ENCODE measurements at regions not wholly inside any gene's neighbourhood (a gene's known extent, or its start where the extent isn't known, plus 50 kb on each side); places are given as distances from the start of the nearest gene placed in this dataset.
"Not testable (repeated sequence)": the region's sequence is repeated elsewhere in the genome, so short reads cannot be mapped to it uniquely, and the experiment has no call there.

GRCh38 chr10:4403638-4404252 lies 422.3 kb upstream of the AKR1E2 start:
- ATAC-seq (no peak), DNase-seq (ENCODE audit: low spot score) (no peak)

GRCh38 chr10:4401080-4401479 lies 424.9 kb upstream of the AKR1E2 start:
- ATAC-seq; DNase-seq (ENCODE audit: low spot score): not testable (repeated sequence)

- ATAC-seq (no peak), DNase-seq (ENCODE audit: low spot score) (no peak)
Observed at GRCh38 chr10:4399556-4399955, 426.5 kb upstream of the AKR1E2 start.

DNA sequence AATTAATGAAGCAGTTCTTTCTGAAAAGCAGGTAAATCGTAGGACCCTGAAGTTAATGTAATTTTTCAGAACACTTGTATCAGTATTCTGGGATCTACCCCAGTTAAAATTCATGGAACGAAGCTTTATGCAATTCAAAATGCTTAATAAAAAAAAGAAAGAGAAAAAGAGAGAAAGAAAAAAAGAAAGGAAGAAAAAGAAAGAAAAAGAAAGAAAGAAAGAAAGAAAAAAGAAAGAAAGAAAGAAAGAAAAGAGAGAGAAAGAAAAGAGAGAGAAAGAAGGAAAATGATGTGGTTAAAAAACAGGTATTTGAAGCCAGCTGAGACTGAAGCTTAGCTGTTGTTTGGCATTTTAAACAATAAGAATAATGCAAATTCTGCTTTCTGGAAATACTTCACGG lies 427.4 kb upstream of the AKR1E2 start:
- no peak for ATAC-seq

DNA sequence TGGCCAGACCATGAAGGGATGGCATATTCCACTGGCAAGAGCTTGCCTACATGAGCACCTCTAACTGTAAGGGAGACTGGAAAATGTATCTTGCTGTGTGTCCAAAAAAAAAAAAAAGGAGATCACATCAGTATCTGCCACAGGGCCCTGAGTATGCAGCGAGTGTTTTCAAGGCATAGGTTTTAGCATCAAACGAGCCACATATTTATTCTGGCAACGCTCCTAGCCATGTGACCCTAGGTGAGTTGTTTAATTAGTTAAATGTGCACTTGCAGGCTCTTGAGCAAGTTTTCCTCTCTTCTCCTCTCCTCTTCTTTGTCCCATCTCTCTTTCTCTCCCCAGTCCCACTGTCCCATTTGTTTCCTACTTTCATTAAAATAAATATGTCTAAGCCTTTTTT lies 428.7 kb upstream of the AKR1E2 start:
- no peak for ATAC-seq

More for the DNA sequence above, 427.4 kb upstream of the AKR1E2 start:
- no peak for DNase-seq (ENCODE audit: low spot score)

GRCh38 chr10:4396401-4397283 lies 429.4 kb upstream of the AKR1E2 start:
- DNase-seq (ENCODE audit: low spot score) = no peak
- ATAC-seq = no peak

More for the DNA sequence above, 428.7 kb upstream of the AKR1E2 start:
- DNase-seq (ENCODE audit: low spot score) = no peak

DNA sequence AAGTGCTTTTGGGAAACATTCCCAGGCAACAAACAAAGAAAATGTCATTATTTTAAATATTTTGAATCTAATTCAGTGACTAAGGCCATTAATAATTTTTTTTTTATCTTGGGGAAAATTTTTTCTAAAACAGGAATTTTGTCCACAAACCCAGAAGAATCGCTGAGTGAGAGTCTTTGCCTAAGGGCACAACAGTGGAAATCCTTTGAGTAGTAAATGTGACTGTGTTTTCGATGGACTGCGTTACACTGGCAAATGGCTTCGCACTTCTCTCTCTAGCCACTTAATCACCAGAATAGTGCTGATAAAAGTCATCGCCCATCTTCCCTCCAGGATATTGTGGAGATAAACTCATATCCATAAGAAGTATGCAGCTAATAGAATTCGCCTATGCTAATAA lies 430.3 kb upstream of the AKR1E2 start:
- ATAC-seq (no peak), DNase-seq (ENCODE audit: low spot score) (no peak)

GRCh38 chr10:4394455-4394854 lies 431.6 kb upstream of the AKR1E2 start:
- DNase-seq (ENCODE audit: low spot score); ATAC-seq: not testable (repeated sequence)

GRCh38 chr10:4391683-4392082 lies 434.3 kb upstream of the AKR1E2 start:
- DNase-seq (ENCODE audit: low spot score) = no peak
- no peak for ATAC-seq

- DNase-seq (ENCODE audit: low spot score) = no peak
- ATAC-seq = no peak
Observed at GRCh38 chr10:4390219-4390618, 435.8 kb upstream of the AKR1E2 start.

DNA sequence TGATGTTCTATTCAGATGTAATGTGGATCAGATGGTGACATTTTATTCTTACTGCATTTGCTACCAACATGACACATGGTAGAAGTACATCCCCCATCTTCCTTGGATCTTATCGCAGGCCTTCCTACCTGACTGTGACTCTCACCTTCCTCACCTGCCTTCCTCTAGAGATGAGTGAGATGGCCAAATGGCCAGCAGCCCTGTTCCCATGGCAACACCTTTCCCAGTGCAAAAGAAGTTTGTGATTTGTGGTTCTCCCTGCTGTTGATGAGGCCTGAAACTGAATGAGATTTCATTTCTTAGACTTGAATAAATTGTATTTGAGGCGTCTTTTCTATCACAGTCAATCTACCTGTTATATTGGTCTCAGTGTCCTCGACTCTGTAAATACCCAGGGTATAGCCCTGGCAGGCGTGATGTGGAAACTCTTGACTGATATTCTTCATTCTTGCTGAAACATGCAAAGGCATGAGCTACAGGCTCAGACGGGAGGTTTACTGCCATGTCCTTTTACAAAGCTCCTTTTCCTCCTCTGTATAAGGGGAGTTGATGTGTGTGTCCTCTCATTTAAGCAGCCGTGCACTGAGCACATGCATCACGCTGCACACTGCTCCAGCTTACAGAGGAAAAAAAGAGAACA lies 440.7 kb upstream of the AKR1E2 start:
- no peak for DNase-seq (ENCODE audit: low spot score)
- ATAC-seq = no peak

DNA sequence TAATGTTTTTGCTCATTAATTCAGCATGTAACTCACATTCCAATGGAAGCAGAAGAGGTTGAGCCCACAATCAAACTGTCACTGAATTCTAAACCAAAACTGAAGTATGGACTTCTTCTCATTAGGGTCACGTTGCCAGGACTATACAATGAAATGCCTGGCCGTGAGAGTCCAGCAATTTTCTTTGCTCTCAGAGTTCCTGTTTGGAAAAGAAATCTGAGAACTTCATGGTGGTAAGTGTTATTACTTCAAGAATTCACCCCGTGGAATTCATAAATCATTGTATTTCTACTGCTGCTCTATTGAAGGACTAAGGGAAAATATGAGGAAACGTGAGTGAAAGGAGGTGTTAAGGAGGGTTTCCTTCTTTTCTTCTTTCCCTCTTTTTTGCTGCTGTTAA lies 441.8 kb upstream of the AKR1E2 start:
- DNase-seq (ENCODE audit: low spot score) (no peak), ATAC-seq (no peak)

DNA sequence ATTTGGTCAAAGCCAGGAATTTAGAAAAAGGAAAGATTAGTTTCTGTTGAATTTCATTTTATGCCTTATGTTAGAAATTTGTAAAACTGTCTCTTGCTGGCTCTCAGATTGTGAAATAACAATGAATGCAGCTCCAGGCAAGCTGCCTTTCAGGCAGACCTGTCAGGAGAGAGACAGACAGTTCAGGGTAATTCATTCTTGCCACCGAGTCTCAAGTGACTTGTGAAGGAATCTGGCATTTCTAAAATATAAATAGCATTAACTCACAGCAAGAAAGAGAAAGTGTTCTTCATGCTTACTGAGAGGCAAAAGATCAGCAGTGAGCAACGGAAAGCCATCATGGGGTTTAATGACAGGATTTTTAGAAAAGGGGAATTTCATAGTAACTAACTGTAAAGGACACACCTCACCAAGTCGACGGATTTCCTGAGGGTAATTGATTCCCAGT lies 442.3 kb upstream of the AKR1E2 start:
- ATAC-seq (no peak), DNase-seq (ENCODE audit: low spot score) (no peak)

GRCh38 chr10:4382811-4383210 lies 443.2 kb upstream of the AKR1E2 start:
- ATAC-seq (no peak), DNase-seq (ENCODE audit: low spot score) (no peak)

GRCh38 chr10:4373612-4374011 lies 452.4 kb upstream of the AKR1E2 start:
- no peak for DNase-seq (ENCODE audit: low spot score)

DNA sequence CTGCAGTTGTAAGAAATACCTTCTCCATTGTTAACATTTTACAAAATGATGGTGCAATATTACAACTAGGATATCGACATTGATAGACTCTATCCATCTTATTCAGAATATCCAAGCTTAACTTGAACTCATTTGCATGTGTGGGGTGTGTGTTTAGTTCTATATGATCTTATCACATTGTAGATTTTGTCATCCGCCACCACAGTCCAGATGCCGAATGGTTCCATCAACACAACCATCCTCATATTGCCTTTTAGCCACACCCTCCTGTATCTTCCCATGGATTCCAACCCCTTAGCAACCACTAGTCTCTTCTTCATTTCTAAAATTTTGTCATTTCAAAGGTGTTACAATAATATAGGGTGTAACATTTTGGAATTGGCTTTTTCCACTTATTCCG lies 452.9 kb upstream of the AKR1E2 start:
- no peak for ATAC-seq
- no peak for DNase-seq (ENCODE audit: low spot score)

More at GRCh38 chr10:4373612-4374011, 452.4 kb upstream of the AKR1E2 start:
- ATAC-seq = no peak

GRCh38 chr10:4372601-4373000 lies 453.4 kb upstream of the AKR1E2 start:
- DNase-seq (ENCODE audit: low spot score) = no peak
- ATAC-seq = no peak

- DNase-seq (ENCODE audit: low spot score) (no peak), ATAC-seq (no peak)
Observed at GRCh38 chr10:4371691-4372295, 454.2 kb upstream of the AKR1E2 start.

DNA sequence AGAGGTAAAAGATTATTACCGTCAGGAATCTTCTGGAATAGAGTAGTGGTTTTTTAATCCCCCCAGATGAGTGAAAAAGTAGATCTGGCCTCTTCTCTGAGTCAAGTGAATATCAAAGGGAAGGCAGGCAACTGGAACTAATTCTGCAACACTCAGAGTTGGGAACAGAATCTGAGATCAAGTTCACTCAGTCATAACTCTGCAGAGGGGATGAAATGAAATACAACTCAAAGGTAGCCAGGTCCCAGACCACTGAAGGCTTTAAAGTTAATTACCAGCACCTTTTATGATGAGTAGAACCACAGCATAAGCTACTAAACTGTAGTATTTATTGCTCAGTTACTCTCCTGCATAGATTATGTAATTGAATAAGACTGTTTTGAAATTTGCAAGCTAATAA lies 455.6 kb upstream of the AKR1E2 start:
- ATAC-seq = no peak

DNA sequence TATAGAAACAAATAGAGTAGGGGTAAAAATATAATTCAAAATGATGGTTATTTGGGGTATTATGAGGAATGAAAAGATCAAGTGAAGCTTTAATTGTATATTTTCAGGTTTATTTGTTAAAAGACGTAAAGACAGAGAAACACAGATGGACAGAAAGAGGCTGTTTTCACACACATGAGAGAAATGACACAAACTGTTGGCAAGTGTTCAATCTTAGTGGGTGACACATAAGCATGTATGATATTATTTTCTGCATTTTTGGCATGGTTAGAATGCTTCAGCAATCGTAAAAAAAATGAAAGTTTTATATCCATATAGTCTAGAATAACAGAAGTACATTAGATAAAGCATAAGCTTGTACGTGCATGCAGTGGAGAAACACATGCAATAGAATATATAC lies 464.4 kb upstream of the AKR1E2 start:
- ATAC-seq (no peak), DNase-seq (ENCODE audit: low spot score) (no peak)

More for the DNA sequence above, 455.6 kb upstream of the AKR1E2 start:
- DNase-seq (ENCODE audit: low spot score) = no peak

GRCh38 chr10:4359003-4359402 lies 467.0 kb upstream of the AKR1E2 start:
- ATAC-seq = no peak

More at GRCh38 chr10:4359003-4359402, 467.0 kb upstream of the AKR1E2 start:
- DNase-seq (ENCODE audit: low spot score) = no peak
